Calu3 (cell line): ENCODE measurements at regions not wholly inside any gene's neighbourhood (a gene's known extent, or its start where the extent isn't known, plus 50 kb on each side); places are given as distances from the start of the nearest gene placed in this dataset.

Source experiments
- BruUV-seq: library from RNA; stranded (reverse); fragments of 400-500 nt; replicated peaks from 2 replicates; lab custom pipeline; 2021; lab: Mats Ljungman, UMichigan
- CTCF ChIA-PET: fragments of 300-600 bp; sonication (Branson Sonifier 250); formaldehyde crosslinking; loops from one replicate; lab custom pipeline; 2022; ENCODE audit warnings: antibody characterized with exemption; lab: Charles Lee
- DNase-seq: peaks from one replicate; pipeline ENCODE4 v3.0.0; 2022
- H3K27ac Mint-ChIP-seq: one replicate; pipeline ENCODE4 v1.8.0; 2022; ENCODE audit warnings: mixed read lengths; ENCODE audit not compliant: unreplicated experiment
- H3K27me3 Mint-ChIP-seq: one replicate; pipeline ENCODE4 v1.8.0; 2022; ENCODE audit warnings: mixed read lengths; ENCODE audit not compliant: unreplicated experiment
- H3K36me3 Mint-ChIP-seq: one replicate; pipeline ENCODE4 v1.8.0; 2022; ENCODE audit warnings: mild to moderate bottlenecking, moderate library complexity, mixed read lengths; ENCODE audit not compliant: insufficient read depth, unreplicated experiment
- H3K4me1 Mint-ChIP-seq: one replicate; pipeline ENCODE4 v1.8.0; 2022; ENCODE audit warnings: mild to moderate bottlenecking, low read depth, mixed read lengths; ENCODE audit not compliant: unreplicated experiment
- H3K4me3 Mint-ChIP-seq: one replicate; pipeline ENCODE4 v1.8.0; 2022; ENCODE audit warnings: mild to moderate bottlenecking, low read depth, moderate library complexity, mixed read lengths; ENCODE audit not compliant: unreplicated experiment
- H3K9me3 Mint-ChIP-seq: one replicate; pipeline ENCODE4 v1.8.0; 2022; ENCODE audit warnings: low read depth, mixed read lengths; ENCODE audit not compliant: unreplicated experiment
- intact Hi-C: fragments of 100-400 bp; cut with micrococcal nuclease; formaldehyde crosslinking; loops from one replicate; pipeline ENCODE4 v1.10.0; 2022; ENCODE audit not compliant: unreplicated experiment
- TF ChIP-seq, protein P1 (sequence below): fragments of 200-600 bp; IDR thresholded peaks from one replicate; pipeline ENCODE4 v1.8.0; 2022; ENCODE audit warnings: antibody characterized with exemption; ENCODE audit not compliant: unreplicated experiment

DNA sequence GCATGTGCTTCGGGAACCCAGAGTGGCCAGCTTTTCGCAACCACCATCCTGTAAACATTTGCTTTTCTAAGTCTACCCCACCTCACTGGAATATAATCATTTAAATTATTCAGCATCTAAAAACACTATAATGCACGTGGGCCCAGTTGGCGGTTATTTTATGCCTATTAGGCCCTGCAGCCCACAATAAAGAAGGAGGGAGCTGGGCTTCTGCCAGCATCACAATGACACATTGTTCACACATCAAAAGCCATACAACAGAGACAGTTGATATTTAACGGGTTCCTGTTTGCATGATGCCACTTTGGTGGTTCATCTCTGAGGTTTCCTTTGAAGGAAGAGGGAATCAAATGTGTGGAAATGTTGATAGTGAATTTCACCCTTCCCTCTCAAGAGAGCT lies 916.0 kb upstream of the CELF4 start:
- DNase-seq: no peak
- TF ChIP-seq, protein P1, sequence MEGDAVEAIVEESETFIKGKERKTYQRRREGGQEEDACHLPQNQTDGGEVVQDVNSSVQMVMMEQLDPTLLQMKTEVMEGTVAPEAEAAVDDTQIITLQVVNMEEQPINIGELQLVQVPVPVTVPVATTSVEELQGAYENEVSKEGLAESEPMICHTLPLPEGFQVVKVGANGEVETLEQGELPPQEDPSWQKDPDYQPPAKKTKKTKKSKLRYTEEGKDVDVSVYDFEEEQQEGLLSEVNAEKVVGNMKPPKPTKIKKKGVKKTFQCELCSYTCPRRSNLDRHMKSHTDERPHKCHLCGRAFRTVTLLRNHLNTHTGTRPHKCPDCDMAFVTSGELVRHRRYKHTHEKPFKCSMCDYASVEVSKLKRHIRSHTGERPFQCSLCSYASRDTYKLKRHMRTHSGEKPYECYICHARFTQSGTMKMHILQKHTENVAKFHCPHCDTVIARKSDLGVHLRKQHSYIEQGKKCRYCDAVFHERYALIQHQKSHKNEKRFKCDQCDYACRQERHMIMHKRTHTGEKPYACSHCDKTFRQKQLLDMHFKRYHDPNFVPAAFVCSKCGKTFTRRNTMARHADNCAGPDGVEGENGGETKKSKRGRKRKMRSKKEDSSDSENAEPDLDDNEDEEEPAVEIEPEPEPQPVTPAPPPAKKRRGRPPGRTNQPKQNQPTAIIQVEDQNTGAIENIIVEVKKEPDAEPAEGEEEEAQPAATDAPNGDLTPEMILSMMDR: no peak
- CTCF ChIA-PET: interaction anchor here (0.6 kb wide), 1 partner anchor 12 kb away, joined by 3 read pairs; no protein-coding TSS in a partner anchor
- no TSS peak for BruUV-seq
- Mint-ChIP-seq H3K9me3 (no peaks in the 10 kb centered on the region), H3K4me1 (no peaks in the 10 kb centered on the region), H3K36me3 (no peaks in the 10 kb centered on the region), H3K4me3 (no peak overlapping the region), H3K27ac (no peak overlapping the region), H3K27me3 (peaks cover 14% of the 10 kb centered on the region)
- intact Hi-C loops: no loop called here

DNA sequence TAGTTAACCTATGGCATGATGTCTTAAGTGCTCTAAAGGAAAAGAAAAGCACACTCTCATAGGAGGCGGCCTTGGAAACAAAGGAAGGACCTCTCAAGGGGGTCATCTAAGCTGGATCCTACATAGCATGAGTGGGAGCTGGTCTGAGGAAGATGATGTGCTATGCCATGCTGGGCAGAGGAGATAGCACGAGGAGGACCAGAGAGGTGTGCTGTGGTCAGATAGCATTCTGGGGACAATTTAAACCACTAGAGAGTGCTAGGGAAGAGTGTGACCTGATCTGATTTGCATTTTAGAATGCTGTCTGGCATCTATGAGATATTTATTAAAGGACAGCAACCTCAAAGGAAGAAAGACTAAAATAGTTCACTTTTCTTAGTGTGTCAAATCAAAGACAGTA lies 910.1 kb upstream of the CELF4 start:
- intact Hi-C loops: no loop called here
- Mint-ChIP-seq H3K27ac (no peak overlapping the region), H3K4me1 (no peaks in the 10 kb centered on the region), H3K4me3 (no peak overlapping the region), H3K36me3 (no peaks in the 10 kb centered on the region), H3K27me3 (no peaks in the 10 kb centered on the region), H3K9me3 (peaks cover 2% of the 10 kb centered on the region)
- no peak for DNase-seq
- CTCF ChIA-PET: no interaction called here
- no TSS peak for BruUV-seq
- TF ChIP-seq, protein P1: no peak

DNA sequence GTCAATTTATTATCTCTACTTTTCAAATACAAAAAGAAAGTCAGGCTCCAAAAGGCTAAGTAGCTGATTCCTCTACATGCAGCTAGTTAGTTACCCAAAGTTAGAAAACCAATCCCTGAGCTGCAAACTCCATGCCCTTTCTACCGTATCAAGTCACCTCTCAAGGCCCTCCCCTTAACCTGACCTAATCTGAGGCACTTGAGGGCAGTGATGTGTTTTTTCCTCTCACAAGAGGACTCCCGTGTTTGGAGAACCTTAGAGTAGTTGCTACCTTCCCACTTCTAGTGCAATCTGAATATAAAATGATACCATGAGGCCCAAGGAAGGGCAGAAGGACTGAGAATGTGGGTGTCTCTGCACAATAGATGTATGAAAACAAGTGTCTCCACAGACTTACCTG lies 907.9 kb upstream of the CELF4 start:
- Mint-ChIP-seq H3K9me3 (peaks cover 2% of the 10 kb centered on the region), H3K4me1 (peaks cover 8% of the 10 kb centered on the region), H3K4me3 (no peak overlapping the region), H3K36me3 (no peaks in the 10 kb centered on the region), H3K27ac (no peak overlapping the region), H3K27me3 (peaks cover 16% of the 10 kb centered on the region)
- BruUV-seq: no TSS peak
- TF ChIP-seq, protein P1: no peak
- intact Hi-C loops: no loop called here
- CTCF ChIA-PET: no interaction called here
- no peak for DNase-seq

DNA sequence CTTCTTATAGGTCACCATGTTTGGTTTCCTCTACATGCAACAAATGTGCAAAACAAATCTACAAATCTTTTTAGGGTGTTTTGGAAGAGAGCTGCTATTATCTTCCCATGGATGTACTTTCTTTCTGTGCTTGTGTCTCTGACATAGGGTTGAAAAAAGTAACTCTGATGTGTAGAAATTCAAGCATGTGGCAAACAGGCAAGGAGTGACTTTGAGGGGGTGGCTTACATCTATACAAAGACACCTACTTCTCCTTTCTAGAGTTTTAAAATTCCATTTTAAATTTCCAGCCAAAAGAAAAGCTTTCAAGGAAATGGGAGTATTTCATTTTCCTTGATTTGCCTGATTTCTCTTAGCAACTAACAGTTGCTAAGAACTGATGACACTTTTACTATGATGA lies 904.8 kb upstream of the CELF4 start:
- Mint-ChIP-seq H3K4me3 (no peak overlapping the region), H3K9me3 (peaks cover 2% of the 10 kb centered on the region), H3K27ac (no peak overlapping the region), H3K4me1 (peaks cover 8% of the 10 kb centered on the region), H3K36me3 (no peaks in the 10 kb centered on the region), H3K27me3 (peaks cover 28% of the 10 kb centered on the region)
- BruUV-seq: no TSS peak
- TF ChIP-seq, protein P1: no peak
- no peak for DNase-seq
- intact Hi-C loops: no loop called here
- CTCF ChIA-PET: interaction anchor here (0.7 kb wide), 1 partner anchor 12 kb away, joined by 3 read pairs; no protein-coding TSS in a partner anchor
